ENCODE measurements at regions not wholly inside any gene's neighbourhood (a gene's known extent, or its start where the extent isn't known, plus 50 kb on each side); places are given as distances from the start of the nearest gene placed in this dataset.

DNA sequence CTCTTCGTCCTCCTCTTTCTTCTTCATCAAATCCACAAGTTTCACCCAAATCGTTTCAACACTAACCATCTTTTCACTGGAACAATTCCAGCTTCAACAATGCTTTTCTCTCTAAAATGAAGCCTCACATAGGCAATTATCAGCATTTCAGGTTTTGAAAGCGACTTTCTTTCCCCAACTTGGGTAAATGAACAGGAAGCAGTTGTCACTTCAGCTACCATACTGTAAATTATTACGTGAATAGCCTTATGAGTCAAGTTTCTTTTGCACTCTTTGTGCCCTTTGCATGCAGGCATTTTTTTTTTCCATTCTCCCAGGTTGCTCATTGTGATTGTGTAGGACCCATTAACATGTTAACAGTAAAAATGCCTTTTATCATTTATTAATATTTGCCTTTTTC, 121.7 kb upstream of the BTBD3 start (continued):
- TF ChIP-seq, protein P1, sequence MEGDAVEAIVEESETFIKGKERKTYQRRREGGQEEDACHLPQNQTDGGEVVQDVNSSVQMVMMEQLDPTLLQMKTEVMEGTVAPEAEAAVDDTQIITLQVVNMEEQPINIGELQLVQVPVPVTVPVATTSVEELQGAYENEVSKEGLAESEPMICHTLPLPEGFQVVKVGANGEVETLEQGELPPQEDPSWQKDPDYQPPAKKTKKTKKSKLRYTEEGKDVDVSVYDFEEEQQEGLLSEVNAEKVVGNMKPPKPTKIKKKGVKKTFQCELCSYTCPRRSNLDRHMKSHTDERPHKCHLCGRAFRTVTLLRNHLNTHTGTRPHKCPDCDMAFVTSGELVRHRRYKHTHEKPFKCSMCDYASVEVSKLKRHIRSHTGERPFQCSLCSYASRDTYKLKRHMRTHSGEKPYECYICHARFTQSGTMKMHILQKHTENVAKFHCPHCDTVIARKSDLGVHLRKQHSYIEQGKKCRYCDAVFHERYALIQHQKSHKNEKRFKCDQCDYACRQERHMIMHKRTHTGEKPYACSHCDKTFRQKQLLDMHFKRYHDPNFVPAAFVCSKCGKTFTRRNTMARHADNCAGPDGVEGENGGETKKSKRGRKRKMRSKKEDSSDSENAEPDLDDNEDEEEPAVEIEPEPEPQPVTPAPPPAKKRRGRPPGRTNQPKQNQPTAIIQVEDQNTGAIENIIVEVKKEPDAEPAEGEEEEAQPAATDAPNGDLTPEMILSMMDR (conservative IDR thresholded peaks at IDR 0.05; ENCODE audit: low read depth in 2 of 2) = no peak
- TF ChIP-seq, protein P2, sequence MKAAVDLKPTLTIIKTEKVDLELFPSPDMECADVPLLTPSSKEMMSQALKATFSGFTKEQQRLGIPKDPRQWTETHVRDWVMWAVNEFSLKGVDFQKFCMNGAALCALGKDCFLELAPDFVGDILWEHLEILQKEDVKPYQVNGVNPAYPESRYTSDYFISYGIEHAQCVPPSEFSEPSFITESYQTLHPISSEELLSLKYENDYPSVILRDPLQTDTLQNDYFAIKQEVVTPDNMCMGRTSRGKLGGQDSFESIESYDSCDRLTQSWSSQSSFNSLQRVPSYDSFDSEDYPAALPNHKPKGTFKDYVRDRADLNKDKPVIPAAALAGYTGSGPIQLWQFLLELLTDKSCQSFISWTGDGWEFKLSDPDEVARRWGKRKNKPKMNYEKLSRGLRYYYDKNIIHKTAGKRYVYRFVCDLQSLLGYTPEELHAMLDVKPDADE (IDR thresholded peaks at IDR 0.05) = no peak
- TF ChIP-seq ZNF114 (CRISPR knock-in tag; IDR thresholded peaks at IDR 0.05) (no peak), EZH2 (IDR thresholded peaks at IDR 0.05; ENCODE audit: low read depth, unreplicated experiment) (no peak)

DNA sequence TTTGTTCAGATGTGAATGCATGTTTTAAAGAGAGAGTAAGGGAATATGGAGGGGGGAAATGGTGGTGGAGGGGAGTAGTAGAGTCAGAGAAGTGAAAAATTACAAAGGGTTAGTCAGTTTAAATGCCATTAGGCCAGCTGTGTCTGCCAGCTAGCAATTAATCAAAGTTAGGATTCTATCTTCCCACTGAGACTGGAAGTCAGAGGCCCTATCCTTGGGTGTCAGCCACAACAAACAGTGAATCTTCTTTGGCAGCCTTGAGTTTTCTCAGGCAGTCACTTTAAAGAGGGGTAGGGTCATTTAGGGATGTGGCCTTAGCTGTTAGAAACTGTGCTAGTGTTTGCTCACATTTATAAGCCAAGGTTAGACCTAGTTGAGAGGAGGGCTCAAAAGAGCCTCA, 120.5 kb upstream of the BTBD3 start:
- H3K4me1 ChIP-seq (ENCODE audit: insufficient read depth) = peaks cover 15% of the 10 kb centered on the region
- no peak overlapping the region for H3K27ac ChIP-seq (ENCODE audit: low read depth)
- peaks cover 18% of the 10 kb centered on the region for H3K4me1 Mint-ChIP-seq
- no peaks in the 10 kb centered on the region for H3K79me2 ChIP-seq (replicated peaks; ENCODE audit: insufficient read depth)
- H3K27ac Mint-ChIP-seq = no peak overlapping the region
- no peaks in the 10 kb centered on the region for H3F3A ChIP-seq (replicated peaks; ENCODE audit: low read depth)
- H3K36me3 ChIP-seq (ENCODE audit: insufficient read depth) = no peaks in the 10 kb centered on the region
- no peak overlapping the region for H2AFZ ChIP-seq
- DNase-seq (ENCODE audit: low spot score) (no peak), ATAC-seq (no peak)
- H3K4me3 ChIP-seq = no peak overlapping the region
- no peaks in the 10 kb centered on the region for H3K36me3 Mint-ChIP-seq (ENCODE audit: low read depth)
- H3K9me2 ChIP-seq (ENCODE audit: insufficient read depth) = no peaks in the 10 kb centered on the region
- no peak overlapping the region for H3K4me3 Mint-ChIP-seq
- TF ChIP-seq, protein P1 (conservative IDR thresholded peaks at IDR 0.05; ENCODE audit: low read depth in 2 of 2) = no peak
- H4K20me1 ChIP-seq (replicated peaks; ENCODE audit: insufficient read depth) = no peaks in the 10 kb centered on the region
- no peaks in the 10 kb centered on the region for H3K27me3 ChIP-seq (ENCODE audit: insufficient read depth)
- no peak overlapping the region for H3K4me2 ChIP-seq
- no peaks in the 10 kb centered on the region for H3K27me3 Mint-ChIP-seq (ENCODE audit: insufficient read depth, low read depth, poor library complexity)
- H3K9me3 Mint-ChIP-seq = no peaks in the 10 kb centered on the region

DNA sequence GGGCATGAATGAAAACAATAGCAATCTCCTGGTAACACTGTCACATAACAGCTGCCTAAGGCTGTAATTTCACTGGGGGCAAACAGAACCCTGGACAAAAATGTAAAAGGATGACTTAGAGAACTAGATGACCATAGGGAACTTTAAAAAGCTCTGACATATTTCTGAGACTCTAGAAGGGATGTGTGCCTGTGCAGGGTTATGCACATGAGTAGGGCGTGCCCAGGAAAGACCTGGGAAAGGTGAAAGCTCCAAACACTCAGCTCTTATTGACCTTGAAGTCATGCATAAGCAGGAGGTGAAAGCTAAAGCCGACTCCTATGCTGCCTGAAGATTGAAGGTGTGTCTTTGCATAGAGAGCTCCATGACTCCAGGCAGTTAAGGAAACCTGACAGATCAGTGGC, 118.4 kb upstream of the BTBD3 start:
- Histone ChIP-seq H3F3A (replicated peaks; ENCODE audit: low read depth) (no peaks in the 10 kb centered on the region), H3K4me2 (no peak overlapping the region), H3K79me2 (replicated peaks; ENCODE audit: insufficient read depth) (no peaks in the 10 kb centered on the region), H3K9me2 (ENCODE audit: insufficient read depth) (no peaks in the 10 kb centered on the region), H3K27me3 (ENCODE audit: insufficient read depth) (no peaks in the 10 kb centered on the region), H2AFZ (no peak overlapping the region), H3K4me1 (ENCODE audit: insufficient read depth) (peaks cover 11% of the 10 kb centered on the region), H4K20me1 (replicated peaks; ENCODE audit: insufficient read depth) (no peaks in the 10 kb centered on the region), H3K4me3 (no peak overlapping the region), H3K27ac (ENCODE audit: low read depth) (no peak overlapping the region), H3K36me3 (ENCODE audit: insufficient read depth) (no peaks in the 10 kb centered on the region)
- H3K9me3 Mint-ChIP-seq = no peaks in the 10 kb centered on the region
- H3K4me3 Mint-ChIP-seq = no peak overlapping the region
- H3K27ac Mint-ChIP-seq = no peak overlapping the region
- DNase-seq (ENCODE audit: low spot score) (no peak), ATAC-seq (no peak; the same call in 2 of the 3 replicates)
- H3K36me3 Mint-ChIP-seq (ENCODE audit: low read depth) = no peaks in the 10 kb centered on the region
- peaks cover 15% of the 10 kb centered on the region for H3K4me1 Mint-ChIP-seq
- no peaks in the 10 kb centered on the region for H3K27me3 Mint-ChIP-seq (ENCODE audit: insufficient read depth, low read depth, poor library complexity)
- TF ChIP-seq, protein P3, sequence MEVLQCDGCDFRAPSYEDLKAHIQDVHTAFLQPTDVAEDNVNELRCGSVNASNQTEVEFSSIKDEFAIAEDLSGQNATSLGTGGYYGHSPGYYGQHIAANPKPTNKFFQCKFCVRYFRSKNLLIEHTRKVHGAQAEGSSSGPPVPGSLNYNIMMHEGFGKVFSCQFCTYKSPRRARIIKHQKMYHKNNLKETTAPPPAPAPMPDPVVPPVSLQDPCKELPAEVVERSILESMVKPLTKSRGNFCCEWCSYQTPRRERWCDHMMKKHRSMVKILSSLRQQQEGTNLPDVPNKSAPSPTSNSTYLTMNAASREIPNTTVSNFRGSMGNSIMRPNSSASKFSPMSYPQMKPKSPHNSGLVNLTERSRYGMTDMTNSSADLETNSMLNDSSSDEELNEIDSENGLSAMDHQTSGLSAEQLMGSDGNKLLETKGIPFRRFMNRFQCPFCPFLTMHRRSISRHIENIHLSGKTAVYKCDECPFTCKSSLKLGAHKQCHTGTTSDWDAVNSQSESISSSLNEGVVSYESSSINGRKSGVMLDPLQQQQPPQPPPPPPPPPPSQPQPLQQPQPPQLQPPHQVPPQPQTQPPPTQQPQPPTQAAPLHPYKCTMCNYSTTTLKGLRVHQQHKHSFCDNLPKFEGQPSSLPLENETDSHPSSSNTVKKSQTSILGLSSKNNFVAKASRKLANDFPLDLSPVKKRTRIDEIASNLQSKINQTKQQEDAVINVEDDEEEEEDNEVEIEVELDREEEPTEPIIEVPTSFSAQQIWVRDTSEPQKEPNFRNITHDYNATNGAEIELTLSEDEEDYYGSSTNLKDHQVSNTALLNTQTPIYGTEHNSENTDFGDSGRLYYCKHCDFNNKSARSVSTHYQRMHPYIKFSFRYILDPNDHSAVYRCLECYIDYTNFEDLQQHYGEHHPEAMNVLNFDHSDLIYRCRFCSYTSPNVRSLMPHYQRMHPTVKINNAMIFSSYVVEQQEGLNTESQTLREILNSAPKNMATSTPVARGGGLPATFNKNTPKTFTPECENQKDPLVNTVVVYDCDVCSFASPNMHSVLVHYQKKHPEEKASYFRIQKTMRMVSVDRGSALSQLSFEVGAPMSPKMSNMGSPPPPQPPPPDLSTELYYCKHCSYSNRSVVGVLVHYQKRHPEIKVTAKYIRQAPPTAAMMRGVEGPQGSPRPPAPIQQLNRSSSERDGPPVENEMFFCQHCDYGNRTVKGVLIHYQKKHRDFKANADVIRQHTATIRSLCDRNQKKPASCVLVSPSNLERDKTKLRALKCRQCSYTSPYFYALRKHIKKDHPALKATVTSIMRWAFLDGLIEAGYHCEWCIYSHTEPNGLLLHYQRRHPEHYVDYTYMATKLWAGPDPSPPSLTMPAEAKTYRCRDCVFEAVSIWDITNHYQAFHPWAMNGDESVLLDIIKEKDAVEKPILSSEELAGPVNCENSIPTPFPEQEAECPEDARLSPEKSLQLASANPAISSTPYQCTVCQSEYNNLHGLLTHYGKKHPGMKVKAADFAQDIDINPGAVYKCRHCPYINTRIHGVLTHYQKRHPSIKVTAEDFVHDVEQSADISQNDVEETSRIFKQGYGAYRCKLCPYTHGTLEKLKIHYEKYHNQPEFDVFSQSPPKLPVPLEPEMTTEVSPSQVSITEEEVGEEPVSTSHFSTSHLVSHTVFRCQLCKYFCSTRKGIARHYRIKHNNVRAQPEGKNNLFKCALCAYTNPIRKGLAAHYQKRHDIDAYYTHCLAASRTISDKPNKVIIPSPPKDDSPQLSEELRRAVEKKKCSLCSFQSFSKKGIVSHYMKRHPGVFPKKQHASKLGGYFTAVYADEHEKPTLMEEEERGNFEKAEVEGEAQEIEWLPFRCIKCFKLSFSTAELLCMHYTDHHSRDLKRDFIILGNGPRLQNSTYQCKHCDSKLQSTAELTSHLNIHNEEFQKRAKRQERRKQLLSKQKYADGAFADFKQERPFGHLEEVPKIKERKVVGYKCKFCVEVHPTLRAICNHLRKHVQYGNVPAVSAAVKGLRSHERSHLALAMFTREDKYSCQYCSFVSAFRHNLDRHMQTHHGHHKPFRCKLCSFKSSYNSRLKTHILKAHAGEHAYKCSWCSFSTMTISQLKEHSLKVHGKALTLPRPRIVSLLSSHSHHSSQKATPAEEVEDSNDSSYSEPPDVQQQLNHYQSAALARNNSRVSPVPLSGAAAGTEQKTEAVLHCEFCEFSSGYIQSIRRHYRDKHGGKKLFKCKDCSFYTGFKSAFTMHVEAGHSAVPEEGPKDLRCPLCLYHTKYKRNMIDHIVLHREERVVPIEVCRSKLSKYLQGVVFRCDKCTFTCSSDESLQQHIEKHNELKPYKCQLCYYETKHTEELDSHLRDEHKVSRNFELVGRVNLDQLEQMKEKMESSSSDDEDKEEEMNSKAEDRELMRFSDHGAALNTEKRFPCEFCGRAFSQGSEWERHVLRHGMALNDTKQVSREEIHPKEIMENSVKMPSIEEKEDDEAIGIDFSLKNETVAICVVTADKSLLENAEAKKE (CRISPR knock-in tag; IDR thresholded peaks at IDR 0.05) = no peak
- TF ChIP-seq EZH2phosphoT487 (IDR thresholded peaks at IDR 0.05; ENCODE audit: unreplicated experiment) = no peak

All from GM23338 (cell line).